Astrocyte (in vitro differentiated cells and primary cell): ENCODE measurements at regions not wholly inside any gene's neighbourhood (a gene's known extent, or its start where the extent isn't known, plus 50 kb on each side); places are given as distances from the start of the nearest gene placed in this dataset.

Source experiments
- DNase-seq: peaks from one replicate; pipeline ENCODE4 v3.0.0-alpha.2; 2010; ENCODE audit warnings: low read depth
- FAIRE-seq: peaks from 2 replicates; lab custom pipeline; 2011; peaks lifted over from hg19 to GRCh38; lab: Jason Lieb, UNC
- H2AFZ ChIP-seq: 2 replicates; pipeline ENCODE4 v1.6.0; 2012; ENCODE audit warnings: low read depth, low read length, inconsistent platforms
- H3K27ac ChIP-seq: 2 replicates; pipeline ENCODE4 v1.5.1; 2011; ENCODE audit warnings: low read depth, low read length, inconsistent platforms
- H3K27me3 ChIP-seq: 2 replicates; pipeline ENCODE4 v1.6.0; 2011; ENCODE audit warnings: low read length, inconsistent platforms; ENCODE audit not compliant: insufficient read depth
- H3K36me3 ChIP-seq: 2 replicates; pipeline ENCODE4 v1.5.1; 2011; ENCODE audit warnings: low read length, inconsistent platforms; ENCODE audit not compliant: insufficient read depth
- H3K4me1 ChIP-seq: 2 replicates; pipeline ENCODE4 v1.5.1; 2011; ENCODE audit warnings: low read length, inconsistent platforms; ENCODE audit not compliant: insufficient read depth
- H3K4me2 ChIP-seq: 2 replicates; pipeline ENCODE4 v1.6.0; 2012; ENCODE audit warnings: low read length, inconsistent platforms
- H3K4me3 ChIP-seq: 2 replicates; pipeline ENCODE4 v1.5.1; 2011; ENCODE audit warnings: low read depth, mild to moderate bottlenecking, low read length, inconsistent platforms; ENCODE audit not compliant: insufficient read depth
- H3K79me2 ChIP-seq: 2 replicates; pipeline ENCODE4 v1.6.0; 2012; ENCODE audit warnings: mild to moderate bottlenecking, low read length, inconsistent platforms; ENCODE audit not compliant: insufficient read depth
- H3K9ac ChIP-seq: 2 replicates; pipeline ENCODE4 v1.6.0; 2012; ENCODE audit warnings: mild to moderate bottlenecking, low read length, inconsistent platforms
- H3K9me3 ChIP-seq: 2 replicates; pipeline ENCODE4 v1.5.1; 2012; ENCODE audit warnings: low read depth, mild to moderate bottlenecking, low read length, inconsistent platforms; ENCODE audit not compliant: insufficient read depth
- H4K20me1 ChIP-seq: 2 replicates; pipeline ENCODE4 v1.6.0; 2012; ENCODE audit warnings: low read length, inconsistent platforms; ENCODE audit not compliant: insufficient read depth
- H3K27ac Mint-ChIP-seq: one replicate; pipeline ENCODE4 v1.8.0; 2021; ENCODE audit warnings: mild to moderate bottlenecking, mixed read lengths; ENCODE audit not compliant: unreplicated experiment
- H3K27me3 Mint-ChIP-seq: one replicate; pipeline ENCODE4 v1.8.0; 2021; ENCODE audit warnings: low read depth, mixed read lengths; ENCODE audit not compliant: unreplicated experiment
- H3K36me3 Mint-ChIP-seq: one replicate; pipeline ENCODE4 v1.8.0; 2021; ENCODE audit warnings: low read depth, mixed read lengths; ENCODE audit not compliant: unreplicated experiment
- H3K4me1 Mint-ChIP-seq: one replicate; pipeline ENCODE4 v1.8.0; 2021; ENCODE audit warnings: low read depth, mixed read lengths; ENCODE audit not compliant: unreplicated experiment
- H3K4me3 Mint-ChIP-seq: one replicate; pipeline ENCODE4 v1.8.0; 2021; ENCODE audit warnings: mild to moderate bottlenecking, moderate library complexity, mixed read lengths; ENCODE audit not compliant: unreplicated experiment
- H3K9me3 Mint-ChIP-seq: one replicate; pipeline ENCODE4 v1.8.0; 2021; ENCODE audit warnings: mild to moderate bottlenecking, mixed read lengths; ENCODE audit not compliant: unreplicated experiment
- EZH2 ChIP-seq: IDR thresholded peaks from 2 replicates; pipeline ENCODE4 v1.6.1; 2012; ENCODE audit warnings: mild to moderate bottlenecking, low read length, inconsistent platforms; ENCODE audit not compliant: insufficient read depth
- TF ChIP-seq, protein P1 (sequence below): IDR thresholded peaks from 2 replicates; pipeline ENCODE4 v1.5.1; 2011; ENCODE audit warnings: low read depth, mild to moderate bottlenecking, inconsistent platforms, low read length, moderate library complexity; ENCODE audit not compliant: insufficient read depth

DNA sequence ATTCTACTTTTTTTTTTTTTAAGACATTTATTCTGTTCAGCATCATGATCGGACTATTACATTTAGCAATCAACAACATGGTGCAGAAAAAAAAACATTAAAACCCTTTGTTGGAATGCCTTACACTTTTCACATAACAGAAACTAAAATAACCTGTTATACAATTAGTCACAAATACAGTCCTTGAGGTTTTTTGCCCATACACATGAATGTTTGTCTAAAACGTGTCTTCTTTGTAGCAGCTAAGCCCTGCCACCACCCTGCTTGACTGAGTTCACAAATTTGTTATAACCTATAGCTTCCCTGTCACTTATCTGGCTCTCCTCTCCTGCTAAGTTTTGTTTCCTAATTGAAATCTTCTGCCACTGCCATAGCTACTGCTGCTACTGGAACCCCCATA lies 75.4 kb upstream of the ARHGAP20 start:
- H3K9me3 ChIP-seq: peaks cover 3% of the 10 kb centered on the region
- H3K36me3 ChIP-seq: no peaks in the 10 kb centered on the region
- H3K27me3 ChIP-seq: no peaks in the 10 kb centered on the region
- H4K20me1 ChIP-seq: no peaks in the 10 kb centered on the region
- no peaks in the 10 kb centered on the region for H3K4me1 Mint-ChIP-seq
- peaks cover 5% of the 10 kb centered on the region for H3K27me3 Mint-ChIP-seq
- H3K4me3 ChIP-seq: no peak overlapping the region
- H3K27ac Mint-ChIP-seq: no peak overlapping the region
- no peaks in the 10 kb centered on the region for H3K4me1 ChIP-seq
- FAIRE-seq (no peak), DNase-seq (no peak)
- TF ChIP-seq, protein P1, sequence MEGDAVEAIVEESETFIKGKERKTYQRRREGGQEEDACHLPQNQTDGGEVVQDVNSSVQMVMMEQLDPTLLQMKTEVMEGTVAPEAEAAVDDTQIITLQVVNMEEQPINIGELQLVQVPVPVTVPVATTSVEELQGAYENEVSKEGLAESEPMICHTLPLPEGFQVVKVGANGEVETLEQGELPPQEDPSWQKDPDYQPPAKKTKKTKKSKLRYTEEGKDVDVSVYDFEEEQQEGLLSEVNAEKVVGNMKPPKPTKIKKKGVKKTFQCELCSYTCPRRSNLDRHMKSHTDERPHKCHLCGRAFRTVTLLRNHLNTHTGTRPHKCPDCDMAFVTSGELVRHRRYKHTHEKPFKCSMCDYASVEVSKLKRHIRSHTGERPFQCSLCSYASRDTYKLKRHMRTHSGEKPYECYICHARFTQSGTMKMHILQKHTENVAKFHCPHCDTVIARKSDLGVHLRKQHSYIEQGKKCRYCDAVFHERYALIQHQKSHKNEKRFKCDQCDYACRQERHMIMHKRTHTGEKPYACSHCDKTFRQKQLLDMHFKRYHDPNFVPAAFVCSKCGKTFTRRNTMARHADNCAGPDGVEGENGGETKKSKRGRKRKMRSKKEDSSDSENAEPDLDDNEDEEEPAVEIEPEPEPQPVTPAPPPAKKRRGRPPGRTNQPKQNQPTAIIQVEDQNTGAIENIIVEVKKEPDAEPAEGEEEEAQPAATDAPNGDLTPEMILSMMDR: no peak
- TF ChIP-seq EZH2: no peak
- H3K4me3 Mint-ChIP-seq: no peak overlapping the region
- no peak overlapping the region for H3K4me2 ChIP-seq
- no peak overlapping the region for H3K27ac ChIP-seq
- no peaks in the 10 kb centered on the region for H3K79me2 ChIP-seq
- no peak overlapping the region for H2AFZ ChIP-seq
- no peak overlapping the region for H3K9ac ChIP-seq
- no peaks in the 10 kb centered on the region for H3K36me3 Mint-ChIP-seq
- H3K9me3 Mint-ChIP-seq: peaks cover 3% of the 10 kb centered on the region

DNA sequence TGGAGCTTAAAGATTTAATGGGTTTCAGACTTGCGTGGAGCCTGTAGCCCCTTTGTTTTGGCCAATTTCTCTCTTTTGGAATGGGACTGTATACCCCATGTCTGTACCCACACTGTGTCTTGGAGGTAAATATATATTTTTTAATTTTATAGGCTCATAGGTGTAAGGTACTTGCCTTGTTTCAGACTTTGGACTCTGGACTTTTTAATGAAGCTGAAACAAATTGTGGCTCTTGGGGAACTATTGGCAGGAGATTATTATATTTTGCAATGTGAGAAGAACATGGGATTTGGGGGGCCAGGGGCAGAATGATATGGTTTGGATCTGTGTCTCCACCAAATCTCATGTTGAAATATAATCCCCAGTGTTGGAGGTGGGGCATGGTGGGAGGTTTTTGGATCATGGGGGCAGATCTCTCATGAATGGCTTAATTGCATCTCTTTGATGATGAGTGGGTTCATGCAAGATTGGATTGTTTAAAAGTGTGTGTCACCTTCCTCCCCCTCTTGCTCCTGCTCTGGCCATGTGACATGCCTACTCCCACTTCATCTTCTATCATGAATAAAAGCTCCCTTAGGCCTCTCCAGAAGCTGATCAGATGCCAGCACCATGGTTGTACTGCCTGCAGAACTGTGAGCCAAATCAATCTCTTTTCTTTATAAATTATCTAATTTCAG lies 74.1 kb upstream of the ARHGAP20 start:
- H3K9me3 Mint-ChIP-seq: peaks cover 3% of the 10 kb centered on the region
- no peaks in the 10 kb centered on the region for H3K36me3 ChIP-seq
- no peak overlapping the region for H3K27ac ChIP-seq
- peaks cover 5% of the 10 kb centered on the region for H3K27me3 Mint-ChIP-seq
- H3K4me2 ChIP-seq: no peak overlapping the region
- TF ChIP-seq EZH2: no peak
- TF ChIP-seq, protein P1: no peak
- H2AFZ ChIP-seq: no peak overlapping the region
- H3K9me3 ChIP-seq: peaks cover 3% of the 10 kb centered on the region
- DNase-seq (no peak), FAIRE-seq (no peak)
- H3K79me2 ChIP-seq: no peaks in the 10 kb centered on the region
- H3K4me3 Mint-ChIP-seq: no peak overlapping the region
- H3K4me1 ChIP-seq: no peaks in the 10 kb centered on the region
- H3K4me1 Mint-ChIP-seq: no peaks in the 10 kb centered on the region
- H3K4me3 ChIP-seq: no peak overlapping the region
- H3K27ac Mint-ChIP-seq: no peak overlapping the region
- H4K20me1 ChIP-seq: no peaks in the 10 kb centered on the region
- no peaks in the 10 kb centered on the region for H3K36me3 Mint-ChIP-seq
- H3K27me3 ChIP-seq: no peaks in the 10 kb centered on the region
- no peak overlapping the region for H3K9ac ChIP-seq

DNA sequence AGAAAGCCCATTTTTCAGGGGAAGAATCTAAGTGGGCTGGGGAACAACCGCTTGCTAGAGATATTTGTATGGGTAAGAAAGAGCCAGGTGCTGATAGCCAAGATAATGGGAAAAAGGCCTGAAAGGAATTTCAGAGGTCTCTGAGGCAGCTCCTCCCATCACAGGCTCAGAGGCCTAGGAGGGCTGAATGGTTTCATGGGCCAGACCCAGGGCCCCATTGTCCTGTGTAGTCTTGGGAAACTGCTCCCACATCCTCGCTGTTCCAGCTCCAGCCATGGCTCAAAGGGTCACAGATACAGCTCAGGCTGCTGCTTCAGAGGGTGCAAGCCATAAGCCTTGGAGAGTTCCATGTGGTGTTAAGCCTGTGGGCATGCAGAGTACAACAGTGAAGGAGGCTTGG lies 73.2 kb upstream of the ARHGAP20 start:
- Histone ChIP-seq H2AFZ (no peak overlapping the region), H3K27me3 (no peaks in the 10 kb centered on the region), H3K9me3 (peaks cover 3% of the 10 kb centered on the region), H3K36me3 (no peaks in the 10 kb centered on the region), H3K27ac (no peak overlapping the region), H3K79me2 (no peaks in the 10 kb centered on the region), H3K4me2 (no peak overlapping the region), H4K20me1 (no peaks in the 10 kb centered on the region), H3K4me1 (no peaks in the 10 kb centered on the region), H3K4me3 (no peak overlapping the region), H3K9ac (no peak overlapping the region)
- DNase-seq (no peak), FAIRE-seq (no peak)
- Mint-ChIP-seq H3K27me3 (peaks cover 5% of the 10 kb centered on the region), H3K4me1 (no peaks in the 10 kb centered on the region), H3K9me3 (peaks cover 3% of the 10 kb centered on the region), H3K36me3 (no peaks in the 10 kb centered on the region), H3K27ac (no peak overlapping the region), H3K4me3 (no peak overlapping the region)
- TF ChIP-seq, protein P1: no peak
- no peak for TF ChIP-seq EZH2
